Lower leg skin (tissue), 3 donors: ENCODE measurements at regions not wholly inside any gene's neighbourhood (a gene's known extent, or its start where the extent isn't known, plus 50 kb on each side); places are given as distances from the start of the nearest gene placed in this dataset.

Source experiments
- CTCF ChIP-seq, 3 donors: fragments of 450-650 bp; IDR thresholded peaks; one replicate each; pipeline ENCODE4 v1.5.1; 2016; ENCODE audit warnings: antibody characterized with exemption in 3 of 3, mild to moderate bottlenecking in 3 of 3, moderate library complexity in 2 of 3
- POLR2A ChIP-seq, 2 donors: fragments of 450-650 bp; IDR thresholded peaks; one replicate each; pipeline ENCODE4 v1.6.1; 2016 to 2017; ENCODE audit warnings: antibody characterized with exemption in 2 of 2, mild to moderate bottlenecking in 1 of 2, moderate library complexity in 1 of 2

DNA sequence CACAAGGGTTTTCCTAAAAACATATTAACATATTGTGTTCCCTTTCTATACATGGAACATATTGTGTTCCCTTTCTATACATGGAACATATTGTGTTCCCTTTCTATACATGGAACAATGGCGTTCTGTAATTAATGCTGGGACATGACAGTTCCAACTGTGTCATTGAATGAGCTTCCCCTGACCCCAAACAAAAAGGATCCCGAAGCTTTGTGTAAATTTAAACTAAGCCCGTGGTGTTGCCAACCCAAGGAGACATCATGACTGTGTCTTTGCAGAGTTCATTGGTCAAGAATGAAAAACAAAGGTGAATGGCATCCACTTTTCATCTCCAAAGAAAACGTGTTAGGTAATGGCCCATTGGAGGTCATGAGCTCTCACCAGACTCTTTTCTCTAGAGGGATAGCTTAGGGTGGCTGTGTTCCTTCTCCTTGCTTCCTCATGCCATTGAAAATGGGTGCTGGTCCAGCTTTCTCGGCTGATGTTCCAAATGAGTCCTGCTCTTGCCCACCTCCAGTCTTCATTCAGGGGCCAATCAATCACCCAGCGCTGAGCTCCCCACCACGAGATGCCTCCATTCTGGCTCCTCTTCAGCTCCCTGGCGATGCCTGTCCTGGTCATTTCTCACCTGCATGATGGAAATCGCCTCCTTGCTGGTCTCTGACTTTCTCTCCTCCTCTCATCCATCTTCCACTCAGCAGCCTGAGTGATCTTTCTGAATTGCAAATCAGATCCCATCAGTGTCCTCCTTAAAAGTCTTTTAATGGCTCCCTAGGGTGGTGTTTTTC, 156.1 kb downstream of the VRK1 start:
- no peak for TF ChIP-seq CTCF (IDR thresholded peaks at IDR 0.05)
- no peak for TF ChIP-seq POLR2A (IDR thresholded peaks at IDR 0.05)
